ENCODE measurements at regions not wholly inside any gene's neighbourhood (a gene's known extent, or its start where the extent isn't known, plus 50 kb on each side); places are given as distances from the start of the nearest gene placed in this dataset.

- no peak for TF ChIP-seq REST (IDR thresholded peaks at IDR 0.05; ENCODE audit: insufficient replicate concordance, low read depth)
- TF ChIP-seq CTCF (IDR thresholded peaks at IDR 0.05; ENCODE audit: insufficient read depth, low read length), result no peak
Measured at GRCh38 chr14:98122527-98122926, 1149.5 kb downstream of the BCL11B start.
